ENCODE measurements at regions not wholly inside any gene's neighbourhood (a gene's known extent, or its start where the extent isn't known, plus 50 kb on each side); places are given as distances from the start of the nearest gene placed in this dataset.
"Not testable (repeated sequence)": the region's sequence is repeated elsewhere in the genome, so short reads cannot be mapped to it uniquely, and the experiment has no call there.

DNA sequence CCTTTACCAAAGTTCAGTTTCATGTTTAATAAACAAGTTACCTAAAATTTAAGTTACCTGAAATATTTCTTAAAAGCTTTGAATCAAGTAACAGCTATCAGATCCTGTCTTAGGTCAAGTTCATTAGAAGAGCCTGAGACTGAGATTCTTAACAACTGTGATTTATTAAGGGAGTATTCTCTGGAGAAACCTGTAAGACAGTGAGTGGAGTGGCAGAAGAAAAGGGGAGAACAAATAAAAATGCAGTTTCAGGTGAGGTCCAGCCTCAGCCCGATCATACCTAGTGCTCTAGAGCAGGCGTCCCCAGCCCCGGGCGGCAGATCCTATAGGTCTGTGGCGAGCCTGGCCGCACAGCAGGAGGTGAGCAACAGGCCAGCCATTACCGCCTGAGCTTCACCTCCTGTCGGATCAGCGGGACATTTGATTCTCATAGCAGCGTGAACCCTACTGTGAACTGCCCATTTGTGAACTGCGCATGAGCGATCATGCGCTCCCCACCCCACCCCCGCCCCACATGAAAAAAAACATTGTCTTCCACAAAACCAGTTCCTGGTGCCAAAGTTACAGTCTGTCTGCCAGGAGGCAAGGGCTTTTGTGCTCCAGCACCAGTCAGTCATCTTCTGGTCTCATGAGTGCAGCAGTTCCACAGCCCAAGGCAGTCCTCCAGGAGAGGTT is 59.2 kb upstream of the ADGRB3 start:
- DNase-seq (ENCODE audit: low spot score), result peak; percentile 55

DNA sequence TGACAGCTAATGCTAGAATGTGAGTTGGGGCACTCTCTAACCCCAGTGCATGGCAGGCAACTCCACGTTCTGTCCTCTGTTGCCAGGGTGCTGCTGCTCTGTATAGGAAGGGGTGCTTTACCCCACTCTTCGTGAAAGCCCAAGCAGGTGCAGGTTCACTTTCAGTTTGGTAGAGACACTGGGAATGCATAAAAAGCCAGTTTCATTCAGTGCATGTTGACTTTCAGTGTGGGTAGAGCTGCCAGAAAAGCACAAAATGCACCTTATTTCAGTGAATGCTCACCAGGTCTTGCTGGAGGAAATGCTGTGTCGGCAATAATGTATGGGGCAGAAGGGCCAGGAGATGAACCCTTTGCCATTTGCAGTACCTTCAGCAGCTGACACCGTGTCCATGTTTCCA is 62.1 kb upstream of the ADGRB3 start:
- DNase-seq (ENCODE audit: low spot score), result no peak

DNA sequence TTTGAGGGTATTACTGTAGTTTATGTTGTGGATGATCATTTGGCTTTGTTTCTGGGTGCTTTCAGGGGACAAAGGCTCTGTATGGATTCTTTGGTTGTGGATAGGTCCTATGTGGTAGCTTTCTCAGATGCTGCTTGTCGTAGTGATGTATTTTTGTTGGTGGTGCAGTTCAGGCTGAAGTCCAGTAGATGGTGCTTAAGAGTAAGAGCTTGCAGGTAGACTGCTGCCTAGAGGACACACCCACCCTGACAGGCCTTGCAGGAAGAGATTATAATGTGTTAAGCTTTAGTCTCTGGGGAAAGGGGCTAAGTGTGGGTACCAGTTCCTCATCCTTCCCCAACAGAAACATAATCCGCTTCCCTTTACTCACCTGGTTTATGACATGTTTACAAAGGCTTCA is 62.6 kb upstream of the ADGRB3 start:
- peak; percentile 73 for DNase-seq (ENCODE audit: low spot score)

DNA sequence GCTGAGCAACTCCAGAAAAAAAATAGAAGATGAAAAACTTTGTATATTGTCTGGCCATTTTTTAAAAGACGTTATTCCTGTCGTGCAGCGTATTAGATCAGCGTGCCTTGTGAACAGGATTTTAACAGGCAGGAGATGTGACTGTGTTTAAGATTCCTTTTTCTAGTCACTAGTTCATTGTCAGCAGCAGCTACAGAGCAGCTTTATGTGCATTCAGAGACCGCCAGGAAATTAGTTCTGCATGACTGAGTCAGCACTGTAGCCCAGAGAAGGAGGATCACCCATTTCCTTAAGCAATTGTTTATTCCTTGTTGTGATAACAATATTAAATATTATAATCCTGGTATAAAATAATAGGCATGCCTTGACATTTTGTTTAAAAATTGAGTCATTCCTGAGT is 75.4 kb upstream of the ADGRB3 start:
- peak; percentile 81 for DNase-seq (ENCODE audit: low spot score)

DNA sequence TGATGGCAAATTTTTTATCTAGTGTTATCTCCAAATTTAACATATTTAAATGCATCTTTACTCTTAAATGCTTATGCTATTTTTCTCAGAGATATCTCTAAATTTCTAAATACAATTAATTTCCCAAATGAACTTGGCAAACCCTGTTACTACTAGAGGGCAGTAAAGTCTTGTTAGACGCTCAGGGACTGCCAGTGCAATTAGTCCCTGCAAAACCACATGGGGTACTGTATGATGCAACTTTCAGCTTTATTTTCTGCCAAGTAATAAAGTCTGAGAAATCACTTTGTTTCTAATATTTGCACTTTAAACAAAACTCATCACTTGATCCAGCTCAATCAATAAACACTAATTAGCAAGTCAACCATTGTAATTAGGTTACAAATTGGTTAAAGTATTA is 76.0 kb upstream of the ADGRB3 start:
- DNase-seq (ENCODE audit: low spot score), result peak; percentile 74

DNA sequence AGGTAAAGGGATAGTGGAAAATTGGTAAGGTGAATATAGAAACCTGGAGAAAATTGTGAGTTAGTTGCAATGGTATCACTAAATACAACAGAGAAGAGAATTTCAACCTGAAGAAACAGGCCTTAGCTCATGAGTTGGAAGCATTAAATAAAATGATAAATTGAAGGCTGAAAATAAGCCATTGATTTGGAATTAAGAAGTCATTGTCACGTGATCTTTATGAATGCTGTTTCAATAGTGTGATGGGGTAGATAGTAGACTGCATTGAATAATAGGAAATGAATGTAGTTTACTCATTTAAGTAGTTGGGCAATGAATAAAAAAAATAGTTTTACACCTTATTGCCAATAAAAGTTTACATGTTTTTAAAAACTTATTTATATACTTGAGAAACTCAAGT is 88.5 kb upstream of the ADGRB3 start:
- no peak for DNase-seq (ENCODE audit: low spot score)

DNA sequence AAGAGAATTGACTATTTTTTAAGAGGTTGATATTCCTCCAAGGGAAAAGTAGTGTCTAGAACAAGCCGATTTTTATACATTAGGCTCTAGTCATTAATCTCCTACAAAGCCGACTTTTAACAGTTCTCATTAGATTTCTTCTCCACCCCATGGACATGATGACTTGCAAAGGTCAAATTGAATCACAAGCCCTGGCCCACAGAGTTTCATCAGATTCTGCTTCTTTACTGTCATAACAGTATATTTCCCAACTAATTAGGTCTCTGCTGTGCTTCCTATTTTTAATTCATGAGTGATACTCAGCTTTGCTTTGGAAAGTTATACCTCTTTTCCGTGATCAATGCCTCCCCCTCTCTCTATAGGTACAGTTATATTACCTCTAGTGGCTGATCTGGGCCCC is 90.6 kb upstream of the ADGRB3 start:
- DNase-seq (ENCODE audit: low spot score), result no peak

DNA sequence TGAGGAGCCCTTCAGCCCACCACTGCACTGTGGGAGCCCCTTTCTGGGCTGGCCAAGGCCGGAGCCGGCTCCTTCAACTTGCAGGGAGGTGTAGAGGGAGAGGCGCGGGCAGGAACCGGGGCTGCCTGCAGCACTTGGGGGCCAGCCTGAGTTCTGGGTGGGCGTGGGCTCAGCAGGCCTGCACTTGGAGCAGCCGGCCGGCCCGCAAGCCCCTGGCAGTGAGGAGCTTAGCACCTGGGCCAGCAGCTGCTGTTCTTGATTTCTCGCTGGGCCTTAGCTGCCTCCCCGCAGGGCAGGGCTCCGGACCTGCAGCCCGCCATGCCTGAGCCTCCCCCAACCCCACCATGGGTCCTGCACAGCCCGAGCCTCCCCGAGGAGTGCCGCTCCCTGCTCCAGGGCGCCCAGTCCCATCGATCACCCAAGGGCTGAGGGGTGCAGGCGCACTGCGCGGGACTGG is 101.7 kb upstream of the ADGRB3 start:
- DNase-seq (ENCODE audit: low spot score), result no peak

DNA sequence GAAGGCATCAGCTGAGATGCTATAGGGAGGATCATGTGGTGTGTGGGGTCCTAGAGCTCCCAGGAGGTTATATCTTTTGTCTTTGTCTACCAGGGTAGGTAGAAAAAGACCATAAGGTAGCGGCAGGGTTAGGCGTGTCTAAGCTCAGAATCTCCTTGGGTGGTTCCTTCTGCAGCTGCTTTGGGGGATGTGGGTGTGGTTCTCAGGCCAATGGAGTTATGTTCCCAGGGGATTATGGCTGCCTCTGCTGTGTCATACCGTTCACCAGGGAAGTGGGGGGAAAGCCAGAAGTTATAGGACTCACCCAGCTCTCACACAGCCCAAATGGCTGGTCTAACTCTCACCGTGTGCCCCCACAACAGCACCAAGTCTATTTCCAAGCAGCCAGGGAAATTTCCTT is 107.4 kb upstream of the ADGRB3 start:
- DNase-seq (ENCODE audit: low spot score), result no peak

DNA sequence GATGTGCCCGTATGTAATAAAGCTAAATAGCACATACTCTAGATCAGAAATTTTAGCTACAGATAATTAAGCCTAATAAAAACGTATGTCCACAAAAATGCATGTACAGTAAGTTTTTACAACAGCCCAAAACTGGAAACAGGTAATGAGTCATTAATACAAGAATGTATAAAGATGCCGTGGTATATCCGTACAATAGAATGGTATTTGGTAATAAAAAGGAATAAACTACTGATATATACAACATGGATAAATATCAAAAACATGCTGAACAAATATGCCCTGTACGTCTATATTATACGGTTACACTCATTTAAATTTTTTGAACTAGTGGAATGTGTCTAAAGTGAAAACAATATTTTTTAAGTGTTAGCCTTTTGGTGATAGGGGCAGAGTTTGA is 128.2 kb upstream of the ADGRB3 start:
- no peak for DNase-seq (ENCODE audit: low spot score)

DNA sequence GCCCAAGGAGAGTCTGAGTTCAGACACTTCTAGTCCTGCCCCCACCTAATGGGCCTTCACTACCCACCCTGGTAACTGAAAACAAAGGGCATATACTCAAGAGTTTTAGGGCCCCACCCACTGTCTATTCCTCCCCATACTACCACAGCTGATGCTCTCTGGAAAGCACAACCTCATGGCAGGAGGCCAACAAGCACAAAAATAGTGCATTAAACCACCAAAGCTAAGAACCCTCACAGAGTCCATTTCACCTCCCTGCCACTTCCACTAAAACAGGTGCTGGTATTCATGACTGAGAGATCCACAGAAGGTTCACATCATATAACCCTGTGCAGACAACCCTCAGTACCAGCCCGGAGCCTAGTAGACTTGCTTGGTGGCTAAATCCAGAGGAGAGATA is 132.1 kb upstream of the ADGRB3 start:
- no peak for DNase-seq (ENCODE audit: low spot score)

DNA sequence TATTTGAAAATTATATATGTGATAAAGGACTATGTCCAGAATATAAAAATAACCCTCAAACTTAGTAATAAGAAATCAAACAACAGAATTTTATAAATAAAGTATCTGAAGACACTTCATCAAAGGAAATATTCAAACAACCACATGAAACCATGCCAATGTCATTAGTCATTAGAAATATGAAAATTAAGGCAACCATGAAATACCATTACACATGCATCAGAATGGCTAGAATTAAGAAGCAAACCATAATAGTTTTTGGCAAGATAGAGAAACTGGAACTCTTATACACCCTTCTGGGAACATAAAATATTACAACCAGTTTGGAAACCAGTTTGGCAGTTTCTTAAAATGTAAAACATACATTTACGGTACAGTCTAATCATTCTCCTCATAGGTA is 137.2 kb upstream of the ADGRB3 start:
- no peak for DNase-seq (ENCODE audit: low spot score)

DNA sequence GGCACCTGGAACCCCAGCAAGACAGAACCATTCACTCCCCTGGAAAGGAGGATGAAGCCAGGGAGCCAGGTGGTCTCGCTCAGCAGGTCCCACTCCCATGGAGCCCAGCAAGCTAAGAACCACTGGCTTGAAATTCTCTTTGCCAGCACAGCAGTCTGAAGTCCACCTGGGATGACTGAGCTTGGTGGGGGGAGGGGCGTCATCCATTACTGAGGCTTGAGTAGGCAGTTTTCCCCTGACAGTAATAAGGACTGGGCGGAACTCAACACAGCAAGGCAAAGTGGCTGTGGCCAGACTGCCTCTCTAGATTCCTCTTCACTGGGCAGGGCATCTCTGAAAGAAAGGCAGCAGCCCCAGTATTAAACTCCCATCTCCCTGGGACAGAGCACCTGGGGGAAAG is 140.2 kb upstream of the ADGRB3 start:
- DNase-seq (ENCODE audit: low spot score), result not testable (repeated sequence)

DNA sequence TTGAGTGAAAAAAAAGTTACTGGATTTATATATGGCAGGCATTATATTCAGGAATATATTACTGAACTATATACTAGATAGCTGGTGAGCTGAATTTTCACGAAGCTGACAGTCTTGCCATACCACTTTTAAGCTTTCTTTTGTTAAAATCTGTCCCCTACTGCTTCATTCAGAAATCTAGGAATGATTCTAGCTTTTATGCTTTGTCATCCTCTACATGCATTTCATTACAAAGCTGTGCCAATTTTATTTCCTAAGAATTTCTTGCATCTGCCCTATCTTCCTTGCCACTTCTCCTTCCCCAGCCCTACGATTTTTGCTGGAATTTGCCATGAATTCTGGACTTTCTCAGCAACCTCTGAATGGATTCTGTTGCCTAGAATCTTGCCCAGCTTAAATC is 158.5 kb upstream of the ADGRB3 start:
- DNase-seq (ENCODE audit: low spot score), result no peak

DNA sequence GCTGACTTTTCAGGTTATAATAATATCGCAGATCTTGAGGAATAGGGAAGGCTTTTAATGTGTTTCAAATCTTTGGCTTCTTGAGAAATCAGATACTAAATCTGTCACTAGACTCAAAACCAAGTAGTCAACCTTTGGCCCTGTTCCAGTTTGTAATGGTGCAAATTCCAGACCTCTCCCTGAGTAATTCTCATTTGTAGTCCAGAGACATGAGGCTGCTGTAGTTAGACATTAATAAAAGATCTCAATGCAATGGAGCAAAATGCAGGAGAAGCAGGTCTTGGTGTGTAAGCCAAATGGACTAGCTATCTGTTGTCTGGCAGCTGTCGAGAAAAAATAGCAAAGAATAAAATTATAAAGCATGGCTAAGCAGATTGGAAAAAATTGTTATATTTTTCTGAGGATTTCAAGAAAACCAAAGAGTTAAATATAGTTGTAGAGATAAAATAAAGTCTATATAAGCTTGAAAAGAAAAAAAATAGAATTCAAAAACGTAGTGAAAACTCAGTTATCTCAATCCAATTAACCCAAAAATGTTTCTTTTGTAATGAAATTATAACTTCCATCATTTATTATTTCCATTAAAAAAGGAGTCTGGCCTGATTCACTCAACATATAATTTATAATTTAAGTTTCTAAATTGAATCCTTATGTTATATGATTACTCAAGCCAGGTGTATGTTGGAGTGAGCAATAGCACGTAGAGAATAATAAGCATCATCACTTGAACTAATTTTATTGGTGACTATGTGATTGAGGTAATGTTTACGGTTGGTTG is 161.5 kb upstream of the ADGRB3 start:
- DNase-seq (ENCODE audit: low spot score), result peak; percentile 10

DNA sequence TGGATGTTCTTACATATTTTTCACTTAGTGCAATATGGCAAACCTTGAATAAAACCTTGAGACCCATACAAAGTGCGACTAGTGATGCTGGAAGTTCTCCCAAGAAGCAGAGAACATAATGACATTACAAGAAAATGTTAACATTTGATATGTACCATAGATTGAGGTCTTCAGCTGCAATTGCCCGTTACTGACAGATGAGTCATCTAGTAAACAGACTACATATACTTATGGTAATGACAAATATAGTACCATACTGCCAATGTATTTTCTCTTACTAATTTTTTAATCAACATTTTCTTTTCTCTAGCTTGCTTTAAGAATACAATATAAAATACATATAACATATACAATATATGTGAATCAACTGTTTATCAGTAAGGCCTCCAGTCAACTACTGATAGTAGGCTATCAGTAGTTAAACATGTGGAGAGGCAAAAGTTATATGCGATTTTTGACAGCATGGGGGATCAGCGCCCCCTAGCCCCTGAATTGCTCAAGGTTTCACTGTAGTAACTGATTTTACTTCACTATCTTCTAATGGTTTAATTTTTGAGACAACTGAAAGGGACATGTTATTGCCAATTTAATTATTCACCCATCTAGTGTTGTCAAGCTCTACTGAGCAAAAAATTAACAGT is 166.7 kb upstream of the ADGRB3 start:
- DNase-seq (ENCODE audit: low spot score), result peak; percentile 10

DNA sequence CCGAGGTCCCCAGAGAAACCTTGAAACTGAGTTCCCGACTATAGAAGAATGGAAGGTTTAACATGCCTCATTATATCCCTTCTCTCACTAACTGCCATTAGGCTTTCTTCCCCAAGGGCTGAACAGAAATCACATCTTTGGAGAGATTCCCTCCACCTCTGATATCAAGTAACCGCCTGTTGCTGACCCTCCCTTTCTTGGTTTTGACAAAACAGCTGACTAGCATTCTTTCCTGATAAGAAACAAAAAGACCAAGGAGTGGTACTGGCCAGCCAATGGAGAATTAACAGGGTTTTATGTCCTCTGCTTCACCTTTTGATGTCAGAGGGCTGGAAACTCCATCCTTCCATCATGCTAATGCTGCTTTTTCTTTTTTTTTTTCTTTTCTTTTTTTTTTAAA is 176.6 kb upstream of the ADGRB3 start:
- no peak for DNase-seq (ENCODE audit: low spot score)

DNA sequence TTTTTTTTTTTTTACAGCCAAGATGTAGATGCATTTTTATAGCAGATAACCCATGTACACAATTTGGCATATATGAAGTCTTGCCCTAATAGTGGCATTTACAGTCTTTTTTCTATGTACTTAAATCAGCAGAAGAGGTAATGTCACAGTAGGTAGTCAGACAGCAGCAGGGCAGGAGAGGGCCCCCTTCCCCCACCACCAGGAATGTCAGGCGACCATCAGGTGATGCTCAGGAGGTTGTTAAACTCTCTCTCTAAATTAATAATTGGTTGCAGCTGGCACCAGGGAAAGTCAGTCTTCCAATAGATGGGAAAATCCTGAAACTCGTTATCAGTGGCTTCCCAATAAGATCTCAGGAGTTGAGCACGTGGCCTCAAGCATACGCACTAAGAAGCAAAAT is 188.0 kb upstream of the ADGRB3 start:
- DNase-seq (ENCODE audit: low spot score), result no peak

DNA sequence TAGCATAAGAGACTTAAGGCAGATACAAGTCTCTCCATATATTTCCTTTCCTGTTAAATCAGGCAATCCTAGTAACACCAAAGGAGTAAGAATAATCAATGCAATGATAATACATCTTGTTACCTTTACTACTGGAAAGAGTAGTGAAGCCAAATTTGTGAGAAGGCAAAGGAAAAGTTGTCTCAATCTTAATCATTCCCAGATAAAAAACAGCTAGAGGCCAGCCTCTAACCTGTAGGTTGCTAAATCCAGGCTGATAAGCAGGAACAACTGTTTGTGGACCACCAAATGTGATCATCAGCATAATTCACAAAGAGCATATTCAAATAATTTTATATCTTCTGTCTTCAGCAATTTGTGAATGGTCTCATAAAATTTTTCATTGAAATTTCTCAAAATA is 189.2 kb upstream of the ADGRB3 start:
- no peak for DNase-seq (ENCODE audit: low spot score)

DNA sequence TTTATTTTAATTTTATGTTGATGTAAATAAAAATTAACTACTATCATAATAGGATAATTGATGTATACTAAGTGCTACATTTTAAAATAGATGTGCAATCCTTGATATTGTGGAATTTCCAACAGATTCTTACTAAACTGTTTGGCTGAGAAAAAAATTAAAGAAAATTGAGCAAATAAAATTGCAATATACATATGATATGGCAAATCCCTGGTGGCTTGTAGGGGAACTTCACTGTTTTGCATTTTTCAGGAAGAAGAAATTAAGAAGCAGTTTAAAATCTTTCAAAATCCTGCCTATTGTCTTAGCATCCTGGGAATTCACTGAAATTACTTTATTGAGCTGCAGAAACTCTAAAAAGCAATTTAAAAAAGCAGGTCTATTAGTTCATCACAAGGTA is 191.4 kb upstream of the ADGRB3 start:
- DNase-seq (ENCODE audit: low spot score), result no peak

DNA sequence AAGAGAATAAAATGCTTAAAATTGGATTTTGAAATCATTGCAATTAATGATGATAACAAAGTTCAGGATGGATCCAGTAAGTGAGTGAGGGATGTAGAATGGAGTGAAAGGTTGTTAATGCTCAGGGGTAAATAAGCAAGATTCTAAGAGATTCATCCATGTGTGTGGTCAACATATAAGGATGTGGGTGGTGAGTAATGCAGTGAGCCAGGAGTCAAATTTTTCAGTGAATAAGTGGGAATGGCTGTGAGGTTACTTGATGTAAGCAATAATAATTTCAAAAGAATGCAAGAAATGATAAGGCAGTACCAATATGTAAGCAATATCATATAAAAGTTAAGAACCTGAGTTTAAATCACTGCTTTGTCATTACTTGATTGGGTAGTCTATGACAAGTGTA is 207.5 kb upstream of the ADGRB3 start:
- DNase-seq (ENCODE audit: low spot score), result peak; percentile 64

DNA sequence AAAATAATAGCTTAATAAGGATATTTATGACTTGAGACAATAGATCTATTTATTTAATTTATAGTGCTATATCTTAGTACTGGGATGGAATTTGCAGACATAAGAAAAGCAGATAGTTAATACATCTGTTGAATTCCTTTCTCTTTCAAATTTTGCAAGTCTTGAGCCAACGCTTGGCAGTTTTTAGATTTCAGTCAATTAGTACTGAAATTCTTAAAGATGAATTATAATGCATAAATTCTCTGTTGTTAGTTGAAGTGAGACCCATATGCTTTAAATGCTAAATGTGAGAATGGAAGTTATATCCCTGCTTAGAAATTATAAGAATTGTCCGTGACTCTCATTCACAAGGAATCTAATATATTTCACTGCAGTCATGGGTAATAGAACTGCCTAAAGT is 225.1 kb upstream of the ADGRB3 start:
- DNase-seq (ENCODE audit: low spot score), result no peak

DNA sequence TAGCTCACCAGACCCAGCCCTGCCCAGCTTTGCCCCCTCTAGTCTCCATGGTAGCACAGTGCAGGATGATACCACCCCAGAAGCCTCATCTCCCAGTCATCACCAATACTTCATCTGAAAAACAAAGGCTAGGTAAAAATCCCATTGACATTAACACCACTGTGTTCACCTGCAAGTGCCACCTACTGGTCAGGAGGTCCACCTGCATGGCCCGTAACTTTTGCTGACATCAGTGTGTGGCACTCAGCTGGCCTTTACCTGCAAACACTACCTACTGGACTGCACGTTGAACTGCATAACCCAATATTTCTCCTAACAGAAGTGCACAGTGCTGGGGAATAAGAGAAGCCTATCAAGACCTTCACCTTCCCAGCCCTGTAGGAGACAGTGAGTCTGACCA is 234.7 kb upstream of the ADGRB3 start:
- no peak for DNase-seq (ENCODE audit: low spot score)

Data from H4 (cell line).